Endodermal cell (in vitro differentiated cells): ENCODE measurements at regions not wholly inside any gene's neighbourhood (a gene's known extent, or its start where the extent isn't known, plus 50 kb on each side); places are given as distances from the start of the nearest gene placed in this dataset.

Experiments
- DNase-seq: peaks from one replicate; pipeline ENCODE4 v3.0.0-alpha.2; 2017
- H3K27ac ChIP-seq: 2 replicates; pipeline ENCODE4 v1.5.1; 2013; ENCODE audit warnings: mild to moderate bottlenecking, low read depth, low read length, moderate library complexity
- H3K27me3 ChIP-seq: 2 replicates; pipeline ENCODE4 v1.6.1; 2013; ENCODE audit warnings: mild to moderate bottlenecking, low read length, moderate library complexity; ENCODE audit not compliant: insufficient read depth, control insufficient read depth, poor library complexity, severe bottlenecking
- H3K36me3 ChIP-seq: 2 replicates; pipeline ENCODE4 v1.7.0; 2013; ENCODE audit warnings: mild to moderate bottlenecking, low read length, moderate library complexity; ENCODE audit not compliant: control insufficient read depth, insufficient read depth
- H3K4me1 ChIP-seq: one replicate; pipeline ENCODE4 v1.7.0; 2013; ENCODE audit warnings: low read length; ENCODE audit not compliant: control insufficient read depth, insufficient read depth
- H3K4me3 ChIP-seq: 2 replicates; pipeline ENCODE4 v1.5.1; 2013; ENCODE audit warnings: mild to moderate bottlenecking, low read length, moderate library complexity
- H3K9ac ChIP-seq: 2 replicates; pipeline ENCODE4 v1.6.1; 2013; ENCODE audit warnings: mild to moderate bottlenecking, low read length, moderate library complexity; ENCODE audit not compliant: poor library complexity, severe bottlenecking; ENCODE audit errors: extremely low read depth
- H3K9me3 ChIP-seq: 2 replicates; pipeline ENCODE4 v1.6.1; 2013; ENCODE audit warnings: mild to moderate bottlenecking, low read length, moderate library complexity; ENCODE audit not compliant: control insufficient read depth
- H3K27ac Mint-ChIP-seq: 2 replicates; pipeline ENCODE4 v1.8.0; 2020; ENCODE audit warnings: mixed read lengths
- H3K27me3 Mint-ChIP-seq: 2 replicates; pipeline ENCODE4 v1.8.0; 2021; ENCODE audit warnings: mild to moderate bottlenecking, mixed read lengths; ENCODE audit not compliant: insufficient read depth
- H3K36me3 Mint-ChIP-seq: 2 replicates; pipeline ENCODE4 v1.8.0; 2020; ENCODE audit warnings: low read depth, mixed read lengths
- H3K4me1 Mint-ChIP-seq: 2 replicates; pipeline ENCODE4 v1.8.0; 2020; ENCODE audit warnings: mixed read lengths
- H3K4me3 Mint-ChIP-seq: 2 replicates; pipeline ENCODE4 v1.8.0; 2020; ENCODE audit warnings: mild to moderate bottlenecking, moderate library complexity, mixed read lengths
- H3K9me3 Mint-ChIP-seq: 2 replicates; pipeline ENCODE4 v1.8.0; 2020; ENCODE audit warnings: mild to moderate bottlenecking, mixed read lengths
- WGBS, 2 experiments: methylation state at CpG; one replicate each; pipeline versions ENCODE4 v1.1.5 to v1.1.7; 2013; ENCODE audit warnings: missing lambda C conversion rate in 2 of 2, mixed read lengths in 1 of 2; ENCODE audit not compliant: insufficient coverage in 1 of 2, insufficient read length in 1 of 2; 5-methylcytosine and 5-hydroxymethylcytosine counted together
- TF ChIP-seq, protein P1 (sequence below): fragments of 200-600 bp; sonication (generic); conservative IDR thresholded peaks from 2 replicates; pipeline ENCODE4 v1.5.0; 2021; ENCODE audit warnings: antibody characterized with exemption, mild to moderate bottlenecking

DNA sequence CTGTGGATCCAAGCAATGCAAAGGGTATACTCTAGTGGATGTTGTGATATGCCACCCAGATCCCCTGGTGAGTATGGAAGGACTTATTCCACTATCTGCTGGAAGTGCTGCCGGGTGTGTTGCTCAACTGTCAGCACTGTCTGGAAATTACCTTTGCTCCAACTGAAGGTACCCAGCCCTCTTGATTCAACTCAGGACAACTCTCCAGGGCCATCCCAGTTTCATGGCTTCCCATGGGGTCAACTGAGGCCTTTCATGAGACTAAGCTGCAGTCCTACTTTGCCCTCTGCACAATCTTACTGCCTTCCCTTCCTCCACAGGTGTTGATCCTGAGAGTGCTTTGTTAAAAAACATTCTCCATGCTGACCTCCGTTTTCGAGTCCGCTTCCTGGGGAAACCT is 99.8 kb downstream of the SPRY1 start:
- DNase-seq = no peak
- TF ChIP-seq, protein P1, sequence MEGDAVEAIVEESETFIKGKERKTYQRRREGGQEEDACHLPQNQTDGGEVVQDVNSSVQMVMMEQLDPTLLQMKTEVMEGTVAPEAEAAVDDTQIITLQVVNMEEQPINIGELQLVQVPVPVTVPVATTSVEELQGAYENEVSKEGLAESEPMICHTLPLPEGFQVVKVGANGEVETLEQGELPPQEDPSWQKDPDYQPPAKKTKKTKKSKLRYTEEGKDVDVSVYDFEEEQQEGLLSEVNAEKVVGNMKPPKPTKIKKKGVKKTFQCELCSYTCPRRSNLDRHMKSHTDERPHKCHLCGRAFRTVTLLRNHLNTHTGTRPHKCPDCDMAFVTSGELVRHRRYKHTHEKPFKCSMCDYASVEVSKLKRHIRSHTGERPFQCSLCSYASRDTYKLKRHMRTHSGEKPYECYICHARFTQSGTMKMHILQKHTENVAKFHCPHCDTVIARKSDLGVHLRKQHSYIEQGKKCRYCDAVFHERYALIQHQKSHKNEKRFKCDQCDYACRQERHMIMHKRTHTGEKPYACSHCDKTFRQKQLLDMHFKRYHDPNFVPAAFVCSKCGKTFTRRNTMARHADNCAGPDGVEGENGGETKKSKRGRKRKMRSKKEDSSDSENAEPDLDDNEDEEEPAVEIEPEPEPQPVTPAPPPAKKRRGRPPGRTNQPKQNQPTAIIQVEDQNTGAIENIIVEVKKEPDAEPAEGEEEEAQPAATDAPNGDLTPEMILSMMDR = no peak
- Mint-ChIP-seq H3K4me1 (peaks cover 28% of the 10 kb centered on the region), H3K4me3 (no peak overlapping the region), H3K9me3 (peaks cover 10% of the 10 kb centered on the region), H3K27ac (no peak overlapping the region), H3K36me3 (no peaks in the 10 kb centered on the region), H3K27me3 (peaks cover 2% of the 10 kb centered on the region)
- no peak overlapping the region for H3K27ac ChIP-seq
- no peaks in the 10 kb centered on the region for H3K36me3 ChIP-seq
- peaks cover 17% of the 10 kb centered on the region for H3K9me3 ChIP-seq
- WGBS, 2 experiments = 94 to 95% methylated on average over 4 of the region's 4 CpGs
- H3K9ac ChIP-seq = no peak overlapping the region
- H3K4me1 ChIP-seq = peaks cover 5% of the 10 kb centered on the region
- H3K27me3 ChIP-seq = no peaks in the 10 kb centered on the region
- no peak overlapping the region for H3K4me3 ChIP-seq

DNA sequence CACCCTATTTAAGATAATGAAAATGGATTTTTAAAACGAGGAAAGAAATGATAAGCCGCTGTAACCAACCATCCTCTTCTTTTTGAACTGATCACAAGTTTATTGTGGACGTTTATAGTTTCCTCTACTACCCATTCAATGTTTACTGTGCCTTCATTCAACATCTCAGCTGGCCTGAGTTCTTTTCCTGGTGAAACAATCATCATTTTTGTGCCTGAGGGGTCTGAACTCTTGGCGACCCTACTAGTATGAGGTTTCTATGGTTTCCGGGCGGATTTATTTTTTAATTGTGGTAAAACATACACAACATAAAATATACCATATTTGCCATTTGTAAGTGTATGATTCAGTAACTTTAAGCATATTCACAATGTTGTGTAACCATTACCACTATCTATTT is 100.7 kb downstream of the SPRY1 start:
- H3K9me3 Mint-ChIP-seq = peaks cover 15% of the 10 kb centered on the region

DNA sequence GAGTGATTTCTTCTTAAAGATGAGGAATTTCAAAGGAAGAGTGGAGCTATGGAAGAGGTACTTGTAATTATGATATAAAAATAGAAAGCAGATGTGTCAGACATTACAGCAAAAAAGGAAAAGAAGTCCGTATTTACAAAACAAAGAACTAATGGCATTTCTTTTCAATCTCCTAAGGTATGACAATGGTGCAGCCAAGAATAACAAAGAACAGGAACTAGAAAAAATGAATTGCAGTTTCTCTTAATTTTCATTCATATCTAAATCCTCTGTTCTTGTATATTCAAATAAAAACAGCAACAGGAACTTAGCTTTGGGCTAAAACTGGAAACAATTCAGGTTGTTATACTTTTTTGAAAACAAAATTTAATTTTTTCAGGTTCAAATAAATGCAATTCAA is 105.1 kb downstream of the SPRY1 start:
- Histone ChIP-seq H3K4me3 (no peak overlapping the region), H3K27ac (no peak overlapping the region), H3K4me1 (peaks cover 3% of the 10 kb centered on the region), H3K9me3 (peaks cover 21% of the 10 kb centered on the region), H3K36me3 (no peaks in the 10 kb centered on the region), H3K27me3 (no peaks in the 10 kb centered on the region), H3K9ac (no peak overlapping the region)
- peaks cover 20% of the 10 kb centered on the region for H3K4me1 Mint-ChIP-seq
- TF ChIP-seq, protein P1 = no peak
- peaks cover 26% of the 10 kb centered on the region for H3K9me3 Mint-ChIP-seq
- no peaks in the 10 kb centered on the region for H3K36me3 Mint-ChIP-seq
- H3K27me3 Mint-ChIP-seq = peaks cover 7% of the 10 kb centered on the region
- H3K27ac Mint-ChIP-seq = no peak overlapping the region
- no peak for DNase-seq
- 80 to 100% methylated on average over 1 of the region's 1 CpG for WGBS, 2 experiments
- no peak overlapping the region for H3K4me3 Mint-ChIP-seq

More for the DNA sequence above, 100.7 kb downstream of the SPRY1 start:
- TF ChIP-seq, protein P1 = no peak
- Histone ChIP-seq H3K36me3 (no peaks in the 10 kb centered on the region), H3K9me3 (peaks cover 17% of the 10 kb centered on the region), H3K27me3 (no peaks in the 10 kb centered on the region), H3K4me1 (peaks cover 5% of the 10 kb centered on the region), H3K4me3 (no peak overlapping the region), H3K9ac (no peak overlapping the region), H3K27ac (no peak overlapping the region)
- peaks cover 2% of the 10 kb centered on the region for H3K27me3 Mint-ChIP-seq
- 92 to 100% methylated on average over 1 to 6 of the region's 6 CpGs for WGBS, 2 experiments
- H3K36me3 Mint-ChIP-seq = no peaks in the 10 kb centered on the region
- no peak overlapping the region for H3K27ac Mint-ChIP-seq
- no peak overlapping the region for H3K4me3 Mint-ChIP-seq
- H3K4me1 Mint-ChIP-seq = peaks cover 28% of the 10 kb centered on the region
- DNase-seq = no peak
